ENCODE measurements at regions not wholly inside any gene's neighbourhood (a gene's known extent, or its start where the extent isn't known, plus 50 kb on each side); places are given as distances from the start of the nearest gene placed in this dataset.
"Not testable (repeated sequence)": the region's sequence is repeated elsewhere in the genome, so short reads cannot be mapped to it uniquely, and the experiment has no call there.

DNA sequence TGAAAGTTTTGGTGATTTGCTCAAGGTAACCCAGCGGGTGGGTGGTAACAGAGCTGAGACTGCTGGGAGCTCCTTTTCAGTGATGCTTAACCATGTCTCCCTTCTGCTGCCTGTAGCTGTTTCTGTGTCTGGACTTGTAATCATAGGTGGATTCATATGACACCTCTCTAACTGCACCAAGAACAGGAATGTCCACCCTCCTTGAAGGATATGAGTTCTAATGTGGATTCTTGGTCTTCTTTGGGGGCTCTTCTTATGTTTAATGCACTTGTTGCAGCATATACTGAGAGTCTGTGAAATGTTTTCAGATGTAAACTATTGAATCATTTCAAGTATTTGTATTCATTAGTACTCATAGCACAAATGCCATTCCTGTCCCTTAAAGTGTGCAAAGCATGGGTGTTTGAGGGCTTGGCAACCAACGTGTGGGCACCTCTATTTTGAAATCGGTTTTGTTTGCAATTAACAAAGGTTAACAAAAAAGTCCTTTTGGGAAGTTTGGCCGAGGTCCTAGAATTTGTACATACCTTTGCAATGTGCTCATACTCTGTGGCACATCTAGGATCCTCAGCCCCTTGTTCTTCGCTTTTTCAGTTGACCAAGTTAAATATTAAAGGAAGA is 138.0 kb downstream of the SOX4 start:
- Mint-ChIP-seq H3K4me3 (no peak overlapping the region), H3K4me1 (peaks cover 58% of the 10 kb centered on the region in 2 experiments), H3K27me3 (ENCODE audit: low read depth) (no peaks in the 10 kb centered on the region), H3K36me3 (ENCODE audit: insufficient read depth in 1 of 3, low read depth in 3 of 3) (peaks cover 0 to 18% (median 11%) of the 10 kb centered on the region in 3 experiments; a peak in 5 of 7 replicates), H3K9me3 (no peaks in the 10 kb centered on the region), H3K27ac (peak overlapping the region; percentile 22 to 66 (median 55); a peak in 4 of 7 replicates)
- Histone ChIP-seq H2BK20ac (ENCODE audit: low read depth, low read length, poor library complexity, severe bottlenecking) (no peak overlapping the region), H3K4ac (ENCODE audit: low read depth, low read length) (no peak overlapping the region), H3K9ac (ENCODE audit: extremely low read depth, insufficient read length, low read length) (no peak overlapping the region), H2BK120ac (ENCODE audit: low read depth, low read length, poor library complexity, severe bottlenecking) (no peak overlapping the region), H2BK15ac (ENCODE audit: low read depth, low read length) (no peak overlapping the region), H2BK12ac (ENCODE audit: insufficient read length, low read depth, low read length) (no peak overlapping the region), H3K23ac (ENCODE audit: insufficient read length, low read depth, low read length) (no peak overlapping the region), H3K4me1 (ENCODE audit: insufficient read depth, low read length) (peaks cover 7% of the 10 kb centered on the region; the same call in 1 of the 2 replicates), H3K4me2 (ENCODE audit: insufficient read depth, insufficient read length, low read length) (no peak overlapping the region), H3K14ac (ENCODE audit: insufficient read depth, low read length) (no peak overlapping the region), H4K8ac (replicated peaks; ENCODE audit: insufficient read length, low read depth, low read length) (no peak overlapping the region), H3K27me3 (ENCODE audit: insufficient read depth, low read length) (no peaks in the 10 kb centered on the region), H4K5ac (ENCODE audit: insufficient read length, low read depth, low read length) (no peak overlapping the region), H3T11ph (ENCODE audit: low read length) (no peak overlapping the region), H3K79me1 (ENCODE audit: insufficient read depth, low read depth, low read length, poor library complexity, severe bottlenecking) (peaks cover 12% of the 10 kb centered on the region), H3K56ac (ENCODE audit: insufficient read length, low read depth, low read length) (no peak overlapping the region), H4K91ac (ENCODE audit: insufficient read length, low read depth, low read length) (no peak overlapping the region), H3K23me2 (ENCODE audit: insufficient read length, low read depth, low read length, poor library complexity, severe bottlenecking) (no peaks in the 10 kb centered on the region), H4K20me1 (ENCODE audit: control insufficient read depth, insufficient read depth, insufficient read length) (no peaks in the 10 kb centered on the region), H3K27ac (ENCODE audit: insufficient read length, low read depth, low read length) (no peak overlapping the region), H3K18ac (ENCODE audit: insufficient read length, low read depth, low read length) (no peak overlapping the region), H2BK5ac (ENCODE audit: insufficient read length, low read length) (no peak overlapping the region), H2AFZ (ENCODE audit: low read length) (no peak overlapping the region), H2AK5ac (ENCODE audit: insufficient read length, low read length) (no peak overlapping the region), H3K9me3 (ENCODE audit: control insufficient read depth, low read depth, low read length) (no peaks in the 10 kb centered on the region), H3K79me2 (ENCODE audit: insufficient read depth, low read length) (peaks cover 57% of the 10 kb centered on the region)
- TF ChIP-seq, protein P1, sequence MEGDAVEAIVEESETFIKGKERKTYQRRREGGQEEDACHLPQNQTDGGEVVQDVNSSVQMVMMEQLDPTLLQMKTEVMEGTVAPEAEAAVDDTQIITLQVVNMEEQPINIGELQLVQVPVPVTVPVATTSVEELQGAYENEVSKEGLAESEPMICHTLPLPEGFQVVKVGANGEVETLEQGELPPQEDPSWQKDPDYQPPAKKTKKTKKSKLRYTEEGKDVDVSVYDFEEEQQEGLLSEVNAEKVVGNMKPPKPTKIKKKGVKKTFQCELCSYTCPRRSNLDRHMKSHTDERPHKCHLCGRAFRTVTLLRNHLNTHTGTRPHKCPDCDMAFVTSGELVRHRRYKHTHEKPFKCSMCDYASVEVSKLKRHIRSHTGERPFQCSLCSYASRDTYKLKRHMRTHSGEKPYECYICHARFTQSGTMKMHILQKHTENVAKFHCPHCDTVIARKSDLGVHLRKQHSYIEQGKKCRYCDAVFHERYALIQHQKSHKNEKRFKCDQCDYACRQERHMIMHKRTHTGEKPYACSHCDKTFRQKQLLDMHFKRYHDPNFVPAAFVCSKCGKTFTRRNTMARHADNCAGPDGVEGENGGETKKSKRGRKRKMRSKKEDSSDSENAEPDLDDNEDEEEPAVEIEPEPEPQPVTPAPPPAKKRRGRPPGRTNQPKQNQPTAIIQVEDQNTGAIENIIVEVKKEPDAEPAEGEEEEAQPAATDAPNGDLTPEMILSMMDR (conservative IDR thresholded peaks at IDR 0.05) = no peak
- no CpG with 5 or more reads among the region's 5 CpGs for WGBS (ENCODE audit: extremely low coverage, insufficient read length, low lambda C conversion rate)
- no peak for DNase-seq

- not testable (repeated sequence) for H3K9me3 ChIP-seq (ENCODE audit: control insufficient read depth, low read depth, low read length); H4K20me1 ChIP-seq (ENCODE audit: control insufficient read depth, insufficient read depth, insufficient read length); H4K5ac ChIP-seq (ENCODE audit: insufficient read length, low read depth, low read length); H3K4me2 ChIP-seq (ENCODE audit: insufficient read depth, insufficient read length, low read length); H2BK20ac ChIP-seq (ENCODE audit: low read depth, low read length, poor library complexity, severe bottlenecking); H3K4ac ChIP-seq (ENCODE audit: low read depth, low read length); H2AK5ac ChIP-seq (ENCODE audit: insufficient read length, low read length); H4K8ac ChIP-seq (replicated peaks; ENCODE audit: insufficient read length, low read depth, low read length); H2BK15ac ChIP-seq (ENCODE audit: low read depth, low read length); H4K91ac ChIP-seq (ENCODE audit: insufficient read length, low read depth, low read length); H3K27ac ChIP-seq (ENCODE audit: insufficient read length, low read depth, low read length); H3T11ph ChIP-seq (ENCODE audit: low read length); H3K4me1 ChIP-seq (ENCODE audit: insufficient read depth, low read length); H3K9ac ChIP-seq (ENCODE audit: extremely low read depth, insufficient read length, low read length); H3K23ac ChIP-seq (ENCODE audit: insufficient read length, low read depth, low read length); H3K27me3 Mint-ChIP-seq (ENCODE audit: low read depth); H3K14ac ChIP-seq (ENCODE audit: insufficient read depth, low read length); H3K9me3 Mint-ChIP-seq; H3K4me3 Mint-ChIP-seq; H2BK120ac ChIP-seq (ENCODE audit: low read depth, low read length, poor library complexity, severe bottlenecking); DNase-seq; H2BK12ac ChIP-seq (ENCODE audit: insufficient read length, low read depth, low read length); H2BK5ac ChIP-seq (ENCODE audit: insufficient read length, low read length); H3K18ac ChIP-seq (ENCODE audit: insufficient read length, low read depth, low read length); H3K23me2 ChIP-seq (ENCODE audit: insufficient read length, low read depth, low read length, poor library complexity, severe bottlenecking); H2AFZ ChIP-seq (ENCODE audit: low read length); H3K27me3 ChIP-seq (ENCODE audit: insufficient read depth, low read length); H3K56ac ChIP-seq (ENCODE audit: insufficient read length, low read depth, low read length)
- Mint-ChIP-seq H3K27ac (peak overlapping the region; percentile 10 to 91 (median 22); a peak in 1 of 7 replicates), H3K36me3 (ENCODE audit: insufficient read depth in 1 of 3, low read depth in 3 of 3) (peaks cover 0 to 14% (median 11%) of the 10 kb centered on the region in 3 experiments; a peak in 5 of 7 replicates), H3K4me1 (peaks cover 63% of the 10 kb centered on the region in 2 experiments)
- peaks cover 12% of the 10 kb centered on the region for H3K79me1 ChIP-seq (ENCODE audit: insufficient read depth, low read depth, low read length, poor library complexity, severe bottlenecking)
- no CpG with 5 or more reads among the region's 14 CpGs for WGBS (ENCODE audit: extremely low coverage, insufficient read length, low lambda C conversion rate)
- H3K79me2 ChIP-seq (ENCODE audit: insufficient read depth, low read length) = peaks cover 53% of the 10 kb centered on the region
These were observed 138.6 kb downstream of the SOX4 start for GRCh38 chr6:21732032-21732730.
